ENCODE measurements at regions not wholly inside any gene's neighbourhood (a gene's known extent, or its start where the extent isn't known, plus 50 kb on each side); places are given as distances from the start of the nearest gene placed in this dataset.

DNA sequence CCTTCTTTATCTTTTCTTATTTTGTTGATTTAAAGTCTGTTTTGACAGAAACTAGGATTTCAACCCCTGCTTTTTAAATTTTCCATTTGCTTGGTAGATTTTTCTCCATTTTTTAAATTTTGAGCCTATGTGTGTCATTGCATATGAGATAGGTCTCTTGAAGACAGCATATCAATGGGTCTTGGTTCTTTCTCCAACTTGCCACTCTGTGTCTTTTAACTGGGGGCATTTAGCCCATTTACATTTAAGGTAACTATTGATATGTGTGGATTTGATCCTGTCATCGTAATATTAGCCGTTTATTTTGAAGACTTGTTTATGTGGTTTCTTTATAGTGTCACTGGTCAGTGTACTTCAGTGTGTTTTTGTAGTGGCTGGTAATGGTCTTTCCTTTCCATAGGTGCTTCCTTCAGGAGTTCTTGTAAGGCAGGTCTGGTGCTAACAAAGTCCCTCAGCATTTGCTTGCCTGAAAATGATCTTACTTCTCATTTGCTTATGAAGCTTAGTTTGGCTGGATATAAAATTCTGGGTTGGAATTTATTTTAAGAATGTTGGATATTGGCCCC lies 223.9 kb downstream of the USP25 start:
- Histone ChIP-seq H3K79me2 (ENCODE audit: low read length) (no peaks in the 10 kb centered on the region), H3K9me3 (ENCODE audit: insufficient read depth, low read length) (no peaks in the 10 kb centered on the region), H4K20me1 (ENCODE audit: insufficient read depth, low read length) (no peaks in the 10 kb centered on the region), H3K4me2 (ENCODE audit: low read length) (no peak overlapping the region), H3K4me3 (ENCODE audit: low read length) (no peak overlapping the region), H3K36me3 (replicated peaks; ENCODE audit: low read depth, low read length) (no peaks in the 10 kb centered on the region), H3K9ac (ENCODE audit: low read length) (no peak overlapping the region), H3K4me1 (ENCODE audit: low read length) (no peaks in the 10 kb centered on the region), H3K27ac (ENCODE audit: low read length) (no peak overlapping the region), H2AFZ (ENCODE audit: low read depth, low read length) (no peak overlapping the region), H3K27me3 (ENCODE audit: low read depth, low read length) (no peaks in the 10 kb centered on the region)
- no peak for TF ChIP-seq EZH2phosphoT487 (IDR thresholded peaks at IDR 0.05; ENCODE audit: low read depth)
- no peak for TF ChIP-seq CTCF (IDR thresholded peaks at IDR 0.05; ENCODE audit: low read depth, low read length)

GRCh38 chr21:15964236-15964855 lies 234.6 kb downstream of the USP25 start:
- H3K79me2 ChIP-seq (ENCODE audit: low read length), result no peaks in the 10 kb centered on the region
- H3K4me1 ChIP-seq (ENCODE audit: low read length), result no peaks in the 10 kb centered on the region
- no peaks in the 10 kb centered on the region for H3K9me3 ChIP-seq (ENCODE audit: insufficient read depth, low read length)
- no peaks in the 10 kb centered on the region for H3K27me3 ChIP-seq (ENCODE audit: low read depth, low read length)
- no peak overlapping the region for H3K27ac ChIP-seq (ENCODE audit: low read length)
- no peak overlapping the region for H2AFZ ChIP-seq (ENCODE audit: low read depth, low read length)
- H3K9ac ChIP-seq (ENCODE audit: low read length), result no peak overlapping the region
- H4K20me1 ChIP-seq (ENCODE audit: insufficient read depth, low read length), result no peaks in the 10 kb centered on the region
- H3K4me2 ChIP-seq (ENCODE audit: low read length), result no peak overlapping the region
- H3K4me3 ChIP-seq (ENCODE audit: low read length), result no peak overlapping the region
- H3K36me3 ChIP-seq (replicated peaks; ENCODE audit: low read depth, low read length), result no peaks in the 10 kb centered on the region
- no peak for TF ChIP-seq EZH2phosphoT487 (IDR thresholded peaks at IDR 0.05; ENCODE audit: low read depth)
- TF ChIP-seq CTCF (IDR thresholded peaks at IDR 0.05; ENCODE audit: low read depth, low read length), result no peak

GRCh38 chr21:15966231-15966630 lies 236.4 kb downstream of the USP25 start:
- no peaks in the 10 kb centered on the region for H3K4me1 ChIP-seq (ENCODE audit: low read length)
- H3K79me2 ChIP-seq (ENCODE audit: low read length), result no peaks in the 10 kb centered on the region
- no peak overlapping the region for H3K4me3 ChIP-seq (ENCODE audit: low read length)
- H3K9me3 ChIP-seq (ENCODE audit: insufficient read depth, low read length), result no peaks in the 10 kb centered on the region
- H3K27me3 ChIP-seq (ENCODE audit: low read depth, low read length), result no peaks in the 10 kb centered on the region
- H2AFZ ChIP-seq (ENCODE audit: low read depth, low read length), result no peak overlapping the region
- H3K36me3 ChIP-seq (replicated peaks; ENCODE audit: low read depth, low read length), result no peaks in the 10 kb centered on the region
- no peaks in the 10 kb centered on the region for H4K20me1 ChIP-seq (ENCODE audit: insufficient read depth, low read length)
- H3K9ac ChIP-seq (ENCODE audit: low read length), result no peak overlapping the region
- no peak overlapping the region for H3K27ac ChIP-seq (ENCODE audit: low read length)
- no peak for TF ChIP-seq EZH2phosphoT487 (IDR thresholded peaks at IDR 0.05; ENCODE audit: low read depth)
- TF ChIP-seq CTCF (IDR thresholded peaks at IDR 0.05; ENCODE audit: low read depth, low read length), result no peak
- H3K4me2 ChIP-seq (ENCODE audit: low read length), result no peak overlapping the region

DNA sequence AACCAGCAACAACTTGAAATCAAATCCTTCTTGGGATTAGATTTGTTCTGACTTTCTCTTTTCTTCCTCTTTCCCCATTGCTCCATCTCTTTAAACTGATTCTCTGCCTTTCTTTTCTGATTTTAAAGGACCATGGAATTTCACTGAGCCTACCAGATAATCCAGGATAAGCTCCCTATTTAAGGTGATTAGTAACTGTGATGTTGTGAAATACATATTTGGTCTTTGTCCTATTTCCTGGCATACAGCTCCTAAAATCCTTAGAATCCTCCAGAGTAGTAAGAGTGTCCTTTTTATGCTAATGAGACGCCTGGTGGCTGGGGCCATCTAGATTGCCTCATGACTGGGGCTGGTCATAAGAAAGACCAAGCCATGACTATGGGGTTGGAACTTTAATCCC lies 236.9 kb downstream of the USP25 start:
- no peak overlapping the region for H3K27ac ChIP-seq (ENCODE audit: low read length)

More for the DNA sequence above, 236.9 kb downstream of the USP25 start:
- Histone ChIP-seq H3K4me1 (ENCODE audit: low read length) (no peaks in the 10 kb centered on the region), H3K9me3 (ENCODE audit: insufficient read depth, low read length) (no peaks in the 10 kb centered on the region), H3K27me3 (ENCODE audit: low read depth, low read length) (no peaks in the 10 kb centered on the region), H3K4me2 (ENCODE audit: low read length) (no peak overlapping the region), H3K9ac (ENCODE audit: low read length) (no peak overlapping the region), H4K20me1 (ENCODE audit: insufficient read depth, low read length) (no peaks in the 10 kb centered on the region), H3K4me3 (ENCODE audit: low read length) (no peak overlapping the region), H2AFZ (ENCODE audit: low read depth, low read length) (no peak overlapping the region), H3K79me2 (ENCODE audit: low read length) (no peaks in the 10 kb centered on the region), H3K36me3 (replicated peaks; ENCODE audit: low read depth, low read length) (no peaks in the 10 kb centered on the region)
- TF ChIP-seq EZH2phosphoT487 (IDR thresholded peaks at IDR 0.05; ENCODE audit: low read depth), result no peak
- no peak for TF ChIP-seq CTCF (IDR thresholded peaks at IDR 0.05; ENCODE audit: low read depth, low read length)
